D721Med (cell line): ENCODE measurements at regions not wholly inside any gene's neighbourhood (a gene's known extent, or its start where the extent isn't known, plus 50 kb on each side); places are given as distances from the start of the nearest gene placed in this dataset.

ENCODE experiments used
- DNase-seq: peaks from one replicate; pipeline ENCODE4 v3.0.0; 2011; ENCODE audit warnings: low spot score; ENCODE audit not compliant: insufficient read length
- FAIRE-seq: peaks from 2 replicates; lab custom pipeline; 2011; peaks lifted over from hg19 to GRCh38; lab: Jason Lieb, UNC
- CTCF ChIP-seq: IDR thresholded peaks from 2 replicates; pipeline ENCODE4 v1.5.1; 2012; ENCODE audit warnings: mild to moderate bottlenecking, control low read depth; ENCODE audit not compliant: insufficient read depth; ENCODE audit errors: missing control alignments

DNA sequence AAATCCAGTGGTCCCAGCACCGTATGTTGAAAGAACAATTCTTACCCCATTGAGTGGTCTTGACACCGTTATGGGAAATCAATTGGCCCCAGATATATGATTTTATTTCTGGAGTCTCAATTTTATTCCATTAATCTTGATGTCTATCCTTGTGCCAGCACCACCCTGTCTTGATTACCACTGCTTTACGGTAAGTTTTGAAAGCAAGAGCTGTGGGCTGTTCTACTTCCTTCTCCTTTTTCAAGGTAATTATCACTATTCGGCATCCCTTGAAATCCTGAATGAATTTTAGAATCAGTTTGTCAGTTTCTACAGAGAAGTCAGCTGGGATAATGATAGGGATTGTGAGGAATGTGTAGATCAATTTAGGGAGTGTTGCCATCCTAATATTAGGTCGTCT is 160.8 kb upstream of the SFSWAP start:
- FAIRE-seq (no peak), DNase-seq (no peak)
- no peak for TF ChIP-seq CTCF

DNA sequence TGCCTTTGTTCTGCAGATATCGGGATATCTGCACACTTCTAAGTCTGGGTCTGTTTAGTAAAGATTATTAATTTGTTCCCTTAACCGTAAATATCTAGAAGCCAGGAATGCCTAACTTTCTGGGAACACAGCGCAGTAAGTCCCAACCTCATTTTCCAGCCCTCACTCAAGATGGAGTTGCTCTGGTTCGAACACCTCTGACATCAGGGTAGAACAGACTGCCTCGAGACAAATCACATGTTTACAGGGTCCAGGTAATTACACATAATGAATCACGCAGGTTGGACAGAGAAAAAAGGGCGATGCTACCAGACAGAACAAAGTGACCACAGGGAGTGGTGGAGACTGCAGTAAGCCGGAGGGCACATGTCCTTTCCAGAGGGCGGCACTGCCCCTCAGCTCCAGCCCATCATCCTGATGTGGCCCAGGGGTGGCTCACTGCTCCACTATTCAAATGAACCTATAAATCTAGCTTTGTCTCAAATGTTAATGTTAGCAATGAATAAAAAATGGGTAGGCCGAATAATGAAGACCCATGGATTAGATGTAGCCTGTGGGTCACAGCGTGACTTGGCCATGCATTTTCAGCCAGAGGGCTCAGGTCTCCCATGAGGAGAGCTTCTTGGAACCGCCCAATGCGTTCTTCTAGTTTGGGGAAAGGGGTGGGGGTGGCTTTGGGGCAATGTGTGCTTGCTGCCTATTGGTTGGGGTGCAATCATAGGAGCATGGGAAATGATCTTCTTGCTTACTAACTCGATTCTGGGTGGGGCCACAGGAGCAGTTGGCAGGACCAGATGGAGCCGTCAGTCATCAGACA is 159.0 kb upstream of the SFSWAP start:
- TF ChIP-seq CTCF: no peak
- FAIRE-seq: no peak

DNA sequence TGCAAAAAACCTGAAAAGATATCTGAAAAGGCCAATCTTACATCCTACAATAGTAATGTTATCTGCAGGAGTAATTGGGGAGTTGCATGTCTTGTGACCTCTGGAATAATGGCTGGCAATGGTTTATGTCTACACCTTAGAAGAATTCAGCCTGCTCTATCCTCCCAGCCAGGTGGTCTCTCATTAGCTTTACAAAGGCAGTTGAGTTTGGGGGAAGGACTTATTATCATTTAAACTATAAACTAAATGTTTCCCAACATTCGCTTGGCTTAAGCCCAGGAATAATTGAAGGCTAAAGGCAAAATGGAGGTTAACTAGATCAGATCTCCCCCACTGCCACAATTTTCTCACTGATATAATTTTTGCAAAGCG is 158.4 kb upstream of the SFSWAP start:
- no peak for DNase-seq
- FAIRE-seq: no peak
- no peak for TF ChIP-seq CTCF

More for the DNA sequence above, 159.0 kb upstream of the SFSWAP start:
- DNase-seq: no peak

DNA sequence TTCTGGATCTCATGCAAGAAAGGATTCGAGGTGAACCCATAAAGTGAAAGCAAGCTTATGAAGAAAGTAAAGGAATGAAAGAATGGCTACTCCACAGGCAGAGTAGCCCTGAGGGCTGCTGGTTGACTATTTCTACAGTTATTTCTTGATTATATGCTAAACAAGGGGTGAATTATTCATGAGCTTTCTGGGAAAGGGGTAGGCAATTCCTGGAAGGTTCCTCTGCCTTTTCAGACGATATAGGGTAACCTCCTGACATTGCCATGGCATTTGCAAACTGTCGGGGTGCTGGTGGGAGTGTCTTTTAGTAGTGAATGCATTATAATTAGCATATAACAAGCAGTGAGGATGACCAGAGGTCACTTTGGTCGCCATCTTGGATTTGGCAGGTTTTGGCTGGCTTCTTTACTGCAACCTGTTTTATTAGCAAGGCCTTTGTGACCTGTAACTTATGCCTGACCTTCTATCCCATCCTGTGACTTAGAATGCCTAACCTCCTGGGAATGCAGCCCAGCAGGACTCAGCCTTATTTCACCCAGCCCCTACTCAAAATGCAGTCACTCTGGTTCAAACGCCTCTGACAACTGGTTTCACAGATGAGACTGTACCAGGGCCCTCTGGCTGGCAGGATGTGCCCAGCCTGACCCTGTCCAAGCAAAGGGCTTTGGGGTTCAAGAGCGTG is 157.7 kb upstream of the SFSWAP start:
- no peak for DNase-seq
- FAIRE-seq: no peak
- TF ChIP-seq CTCF: no peak

- DNase-seq: no peak
- TF ChIP-seq CTCF: no peak
- no peak for FAIRE-seq
These were observed 155.6 kb upstream of the SFSWAP start for GRCh38 chr12:131555197-131555846.

DNA sequence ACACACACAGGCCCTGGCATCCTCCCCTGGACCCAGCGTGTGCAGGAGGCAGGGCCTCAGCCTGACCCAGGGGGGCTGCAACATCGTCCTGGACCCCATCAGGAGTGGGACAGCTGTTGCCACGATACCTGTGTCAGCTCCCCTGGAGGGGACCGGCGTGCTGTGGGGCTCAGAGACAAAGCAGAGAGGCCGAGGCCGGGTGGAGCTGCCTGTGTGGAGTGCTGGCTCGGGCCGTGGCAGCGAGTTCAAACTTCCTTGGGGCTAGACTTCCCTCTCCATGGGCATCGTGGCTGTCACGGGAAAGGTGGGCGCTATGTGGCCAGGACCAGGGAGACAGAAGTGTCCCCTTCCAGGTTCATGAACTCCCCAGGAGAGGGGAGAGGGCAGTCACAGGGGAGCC is 155.0 kb upstream of the SFSWAP start:
- no peak for FAIRE-seq
- no peak for DNase-seq
- TF ChIP-seq CTCF: no peak
